H4 (cell line): ENCODE measurements at regions not wholly inside any gene's neighbourhood (a gene's known extent, or its start where the extent isn't known, plus 50 kb on each side); places are given as distances from the start of the nearest gene placed in this dataset.
"Not testable (repeated sequence)": the region's sequence is repeated elsewhere in the genome, so short reads cannot be mapped to it uniquely, and the experiment has no call there.

Experiments used
- DNase-seq: peaks from one replicate; pipeline ENCODE4 v3.0.0-alpha.2; 2015; ENCODE audit warnings: low spot score

DNA sequence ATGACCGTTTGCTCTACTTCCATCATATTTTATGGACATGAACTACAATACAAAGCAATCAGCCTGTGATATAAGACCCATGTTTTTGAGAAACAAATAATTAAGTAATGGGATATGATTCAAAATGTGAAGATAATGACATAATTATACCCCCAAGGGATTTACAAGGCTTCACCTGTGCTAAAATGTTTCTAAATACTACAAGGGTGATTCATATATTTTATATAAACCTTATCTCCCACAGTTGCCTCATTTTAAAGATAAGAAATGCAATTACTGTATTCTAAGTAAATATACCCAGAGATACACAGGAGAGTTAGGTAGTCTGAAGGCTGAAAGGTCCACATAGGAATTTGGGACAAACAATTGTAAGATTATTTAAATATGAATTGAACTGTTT is 662.0 kb upstream of the CHD1 start:
- no peak for DNase-seq

DNA sequence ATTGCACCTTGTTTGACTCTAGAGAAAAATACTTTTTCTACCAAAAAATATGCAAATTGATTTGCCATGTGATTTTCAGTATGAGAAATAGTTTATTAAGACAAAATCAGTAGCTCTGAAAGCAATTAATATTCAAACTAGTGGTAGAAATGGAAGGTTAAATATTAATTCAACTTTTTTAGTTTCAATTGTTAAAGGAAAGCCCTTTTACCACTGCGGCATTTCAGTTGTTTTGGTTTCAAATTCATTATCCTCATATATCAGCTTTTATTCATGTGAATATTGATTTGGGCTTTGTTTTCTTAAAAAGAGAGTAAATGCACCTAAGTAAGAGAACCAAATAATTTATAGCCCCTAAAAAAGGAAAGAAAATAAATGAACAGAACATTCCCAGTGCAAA is 660.6 kb upstream of the CHD1 start:
- no peak for DNase-seq

DNA sequence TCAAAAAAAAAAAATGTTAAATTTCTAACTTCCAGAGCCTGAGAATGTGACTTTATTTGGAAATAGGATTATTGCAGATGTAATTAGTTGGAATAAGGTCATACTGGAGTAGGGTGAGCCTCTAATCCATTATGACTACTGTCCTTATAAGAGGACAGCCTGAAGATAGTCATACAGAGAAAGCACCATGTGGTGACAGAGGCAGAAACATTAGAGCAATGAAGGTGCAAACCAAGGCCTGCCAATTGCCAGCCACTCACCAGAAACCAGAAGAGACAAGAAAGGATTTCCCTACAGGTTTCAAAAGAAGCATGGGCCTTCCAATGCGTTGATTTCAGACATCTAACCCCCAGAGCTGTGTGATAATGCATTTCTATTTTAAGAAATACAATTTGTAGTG is 659.2 kb upstream of the CHD1 start:
- no peak for DNase-seq

DNA sequence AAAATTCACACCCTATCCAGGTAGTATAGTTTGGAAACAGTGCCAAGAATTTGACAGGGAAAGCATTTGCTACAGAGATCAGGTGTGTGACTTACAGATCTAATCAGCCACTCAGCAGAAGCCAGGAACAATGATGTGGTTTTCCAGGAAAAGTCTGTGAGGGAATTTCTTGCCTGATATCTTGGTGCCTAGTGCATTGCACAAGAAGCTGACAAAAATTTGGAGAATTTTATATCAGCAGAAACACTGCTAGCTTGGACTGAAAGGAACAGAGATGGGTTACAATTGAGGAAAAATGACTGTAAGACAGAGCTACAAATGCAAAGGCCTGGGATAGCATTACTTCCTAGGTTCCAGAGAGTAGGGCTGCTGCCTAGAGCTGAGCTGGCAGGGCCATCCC is 658.1 kb upstream of the CHD1 start:
- DNase-seq: no peak

DNA sequence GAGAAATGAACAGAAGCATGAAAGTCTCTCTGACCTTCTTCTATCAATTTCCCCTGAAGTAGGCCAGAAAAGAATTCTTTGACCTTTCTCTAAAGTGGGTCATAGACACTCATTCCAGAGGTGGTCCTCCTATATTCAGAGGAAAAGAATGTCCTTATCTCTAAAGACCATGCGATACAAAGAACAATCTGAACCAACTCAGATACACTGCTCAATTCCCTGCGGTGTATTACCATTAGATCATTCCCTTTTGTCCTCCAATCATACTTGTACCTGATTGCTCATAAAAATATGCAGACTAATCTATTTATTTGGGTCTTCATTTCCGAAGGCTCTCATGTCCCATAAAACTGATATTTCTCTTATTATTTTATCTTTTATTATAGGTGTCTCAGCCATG is 652.4 kb upstream of the CHD1 start:
- DNase-seq: not testable (repeated sequence)

DNA sequence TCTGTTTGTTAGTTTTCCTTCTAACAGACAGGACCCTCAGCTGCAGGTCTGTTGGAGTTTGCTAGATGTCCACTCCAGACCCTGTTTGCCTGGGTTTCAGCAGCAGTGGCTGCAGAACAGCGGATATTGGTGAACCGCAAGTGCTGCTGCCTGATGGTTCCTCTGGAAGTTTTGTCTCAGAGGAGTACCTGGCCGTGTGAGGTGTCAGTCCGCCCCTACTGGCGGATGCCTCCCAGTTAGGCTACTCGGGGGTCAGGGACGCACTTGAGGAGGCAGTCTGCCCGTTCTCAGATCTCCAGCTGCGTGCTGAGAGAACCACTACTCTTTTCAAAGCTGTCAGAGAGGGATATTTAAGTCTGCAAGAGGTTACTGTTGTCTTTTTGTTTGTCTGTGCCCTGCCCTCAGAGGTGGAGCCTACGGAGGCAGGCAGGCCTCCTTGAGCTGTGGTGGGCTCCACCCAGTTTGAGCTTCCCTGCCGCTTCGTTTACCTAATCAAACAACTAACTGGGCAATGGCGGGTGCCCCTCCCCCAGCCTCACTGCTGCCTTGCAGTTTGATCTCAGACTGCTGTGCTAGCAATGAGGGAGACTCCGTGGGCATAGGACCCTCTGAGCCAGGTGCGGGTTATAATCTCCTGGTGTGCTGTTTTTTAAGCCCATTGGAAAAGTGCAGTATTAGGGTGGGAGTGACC is 634.3 kb upstream of the CHD1 start:
- not testable (repeated sequence) for DNase-seq

DNA sequence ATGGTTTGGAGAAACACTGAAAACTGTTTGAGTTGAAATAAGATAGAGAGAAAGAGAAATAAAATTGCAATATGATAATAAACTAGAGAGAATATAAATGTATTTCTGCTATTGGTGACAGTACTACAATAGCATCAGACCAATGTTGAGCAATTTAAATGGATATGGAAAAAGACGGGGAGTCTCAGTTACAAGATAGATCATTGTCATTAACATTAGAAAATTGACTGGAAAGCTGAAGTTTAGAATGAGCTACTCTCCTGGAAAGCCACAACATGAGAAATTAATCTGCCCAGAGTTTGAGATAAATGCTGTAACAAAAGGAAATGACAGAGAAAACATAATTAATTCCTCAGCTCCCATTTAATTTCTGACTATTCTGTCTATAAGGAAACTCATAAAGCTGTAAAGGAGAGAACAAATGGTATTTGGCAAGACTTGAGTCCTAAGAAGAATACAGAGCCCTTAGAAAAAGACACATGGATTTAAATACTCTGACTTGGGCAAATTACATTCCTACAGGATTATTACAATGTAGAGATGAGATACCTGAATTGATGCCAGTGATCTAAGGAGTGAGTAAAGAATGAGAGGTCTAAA is 624.5 kb upstream of the CHD1 start:
- DNase-seq: no peak

DNA sequence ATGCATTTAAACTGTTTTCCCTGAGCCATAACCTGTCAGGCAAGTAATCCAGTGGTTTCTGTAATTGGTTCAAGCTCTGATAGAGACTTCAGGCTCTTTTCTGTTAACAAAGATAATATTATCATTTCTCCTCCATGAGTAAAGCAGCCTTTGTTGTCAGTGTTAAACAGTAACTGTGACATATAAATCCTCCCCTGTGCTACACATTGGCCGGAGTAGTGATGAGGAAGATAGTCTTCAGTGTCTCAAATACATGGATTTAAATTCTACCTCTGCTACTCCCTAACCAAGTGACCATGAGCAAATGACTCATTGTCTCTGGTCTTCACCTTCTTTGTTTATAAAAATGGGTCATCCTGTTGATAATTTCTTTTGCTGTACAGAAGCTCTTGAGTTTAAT is 615.5 kb upstream of the CHD1 start:
- DNase-seq: no peak

DNA sequence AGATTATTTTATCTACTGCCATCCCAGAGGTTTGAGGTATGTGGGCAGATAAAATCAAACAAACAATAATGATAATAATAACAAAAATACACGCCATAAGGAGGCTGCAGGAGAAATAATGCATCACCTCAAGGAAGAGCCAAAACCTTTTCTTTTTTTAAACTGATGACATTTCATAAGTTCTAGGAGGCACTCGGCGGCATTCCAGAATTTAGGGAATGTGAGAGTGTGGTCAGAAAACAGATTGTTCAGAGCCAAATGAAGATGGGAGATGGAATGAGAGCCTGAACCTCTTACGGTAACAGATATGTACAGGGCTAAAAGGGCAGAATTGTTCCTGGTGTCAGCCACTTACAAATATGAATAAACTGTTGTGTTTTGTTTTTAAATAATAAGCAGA is 615.0 kb upstream of the CHD1 start:
- DNase-seq: peak; percentile 48

DNA sequence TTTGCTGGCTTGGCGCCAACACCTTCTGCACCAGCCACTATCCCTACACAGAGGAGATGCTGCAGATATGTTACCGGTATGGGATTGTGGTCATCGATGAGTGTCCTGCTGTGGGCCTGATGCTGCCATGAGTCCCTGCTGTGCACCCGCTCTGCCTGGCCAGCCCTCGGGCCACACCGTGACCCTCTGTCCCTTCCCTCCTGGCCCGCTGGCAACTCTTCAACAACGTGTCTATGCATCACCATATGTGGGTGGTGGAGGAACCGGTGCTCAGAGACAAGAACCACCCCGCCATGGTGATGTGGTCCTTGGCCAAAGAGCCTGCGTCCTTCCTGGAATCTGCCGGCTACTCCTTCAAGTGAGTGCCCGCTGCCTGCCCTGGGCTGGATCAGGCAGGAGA is 605.4 kb upstream of the CHD1 start:
- DNase-seq: not testable (repeated sequence)

DNA sequence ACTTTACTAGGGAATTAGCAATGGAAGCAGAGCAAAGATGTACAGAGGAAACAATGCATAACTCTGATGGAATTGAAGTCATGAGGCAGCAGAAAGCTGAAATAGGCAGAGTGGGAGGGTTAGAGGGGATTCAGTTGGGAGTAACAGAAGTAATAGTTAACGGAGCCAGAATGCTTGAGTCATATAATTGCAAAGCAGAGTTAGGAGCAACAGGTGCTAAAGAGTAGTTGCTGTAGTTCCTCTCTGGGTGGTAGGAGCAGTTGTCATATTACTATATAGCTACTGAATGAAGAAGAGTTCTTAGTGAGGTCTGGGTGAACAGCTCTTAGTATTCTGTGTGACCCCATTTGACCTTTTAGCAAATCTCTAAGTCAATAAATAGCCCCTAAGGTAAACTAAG is 592.9 kb upstream of the CHD1 start:
- not testable (repeated sequence) for DNase-seq

DNA sequence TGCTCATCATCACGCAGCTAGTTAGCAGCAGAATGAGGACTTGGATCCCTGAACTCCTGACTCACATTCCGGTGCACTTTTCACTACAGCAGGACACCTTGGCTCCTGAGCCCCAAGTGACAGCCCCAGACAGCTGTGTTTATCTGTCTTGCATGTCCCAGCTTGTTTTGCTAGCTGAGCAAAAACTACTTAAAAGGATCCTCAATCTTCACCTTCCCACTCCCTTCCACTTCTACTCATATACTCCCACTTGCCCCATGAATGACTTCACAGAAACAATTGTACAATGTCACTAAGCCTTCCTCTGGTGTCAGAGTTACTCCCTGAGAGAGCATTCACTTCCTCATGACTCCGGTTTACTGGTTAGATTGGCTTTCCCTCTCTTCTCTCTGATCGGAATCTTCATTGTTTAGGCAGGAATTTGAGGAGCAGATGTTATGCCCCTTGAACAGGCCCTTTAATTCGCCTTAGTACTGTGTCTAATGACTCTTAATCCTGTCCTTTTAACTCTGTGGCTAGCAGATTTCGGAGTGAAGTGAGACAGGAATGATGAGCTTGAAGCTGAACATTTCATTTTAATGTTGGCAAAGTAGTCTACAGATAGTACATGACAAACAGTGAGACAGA is 587.2 kb upstream of the CHD1 start:
- DNase-seq: not testable (repeated sequence)

DNA sequence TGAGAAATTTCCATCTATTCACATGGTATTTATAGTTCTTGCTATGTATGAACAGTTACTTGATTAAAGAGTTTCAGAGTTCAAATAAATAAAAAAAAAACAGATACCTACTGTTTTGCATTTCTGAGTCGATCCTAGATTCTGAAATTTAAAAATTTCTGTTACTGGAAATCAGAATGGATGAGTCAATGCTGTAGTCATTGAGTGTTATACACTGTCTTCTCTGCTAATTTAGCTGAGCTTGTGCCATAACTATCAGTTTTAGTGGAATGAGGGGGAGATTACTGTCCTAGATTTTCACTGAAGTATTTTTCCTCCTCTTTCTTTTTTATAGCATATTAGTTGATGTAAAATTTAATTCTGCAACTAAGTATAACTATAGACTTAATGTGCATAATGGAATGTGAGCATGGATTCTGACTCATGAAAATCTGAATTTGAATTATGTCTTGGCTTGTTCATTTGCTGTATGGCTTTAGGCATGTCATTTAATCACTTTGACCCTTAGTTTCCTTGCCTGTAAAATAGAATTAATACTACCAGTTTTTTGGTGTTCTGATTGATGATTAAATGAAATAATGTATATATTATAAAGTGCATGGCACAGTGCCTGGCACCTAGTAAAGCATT is 581.5 kb upstream of the CHD1 start:
- not testable (repeated sequence) for DNase-seq

DNA sequence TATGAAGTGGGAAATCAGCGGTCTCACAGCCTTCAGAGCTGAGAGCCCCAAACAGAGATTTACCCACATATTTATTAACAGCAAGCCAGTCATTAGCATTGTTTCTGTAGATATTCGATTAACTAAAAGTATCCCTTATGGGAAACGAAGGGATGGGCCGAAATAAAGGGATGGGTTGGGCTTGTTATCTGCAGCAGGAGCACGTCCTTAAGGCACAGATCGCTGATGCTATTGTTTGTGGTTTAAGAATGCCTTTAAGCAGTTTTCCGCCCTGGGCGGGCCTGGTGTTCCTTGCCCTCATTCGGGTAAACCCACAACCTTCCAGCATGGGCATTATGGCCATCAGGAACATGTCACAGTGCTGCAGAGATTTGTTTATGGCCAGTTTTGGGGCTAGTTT is 580.3 kb upstream of the CHD1 start:
- not testable (repeated sequence) for DNase-seq

DNA sequence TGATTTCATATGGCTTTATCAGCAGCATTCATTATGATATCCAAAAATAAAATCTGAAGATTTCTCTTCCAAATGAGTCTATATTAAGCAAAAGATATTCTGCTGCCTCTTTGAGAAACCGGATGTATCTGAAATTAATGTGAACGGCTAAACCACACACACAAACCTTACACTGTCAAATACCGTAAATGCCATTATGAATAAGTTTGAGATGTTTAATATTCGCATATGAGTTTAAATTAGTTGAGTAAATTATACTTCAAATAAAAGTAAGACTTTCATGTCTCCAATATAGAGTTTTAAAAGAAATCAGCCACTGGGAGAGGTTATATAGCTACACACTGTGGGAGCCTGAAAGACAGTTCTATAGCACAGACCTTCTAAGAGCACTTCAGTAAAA is 566.6 kb upstream of the CHD1 start:
- not testable (repeated sequence) for DNase-seq

DNA sequence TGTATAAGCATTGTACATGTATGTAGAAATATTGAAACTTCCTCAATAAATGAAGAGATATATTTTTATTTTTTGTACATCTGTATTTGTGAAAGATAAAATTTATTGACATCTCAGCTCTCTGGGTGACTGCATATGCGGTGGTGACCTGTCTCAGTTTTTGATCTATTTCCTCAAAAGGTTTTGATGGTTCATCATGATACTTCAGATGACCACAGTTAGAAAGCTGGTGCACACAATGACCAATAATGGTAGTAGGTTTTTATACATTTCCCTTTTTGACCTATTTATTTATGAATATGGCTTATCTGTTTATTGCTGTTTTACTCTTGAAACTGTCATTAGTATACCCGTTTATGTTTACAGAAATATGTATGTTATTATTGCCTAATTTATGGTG is 549.6 kb upstream of the CHD1 start:
- not testable (repeated sequence) for DNase-seq

DNA sequence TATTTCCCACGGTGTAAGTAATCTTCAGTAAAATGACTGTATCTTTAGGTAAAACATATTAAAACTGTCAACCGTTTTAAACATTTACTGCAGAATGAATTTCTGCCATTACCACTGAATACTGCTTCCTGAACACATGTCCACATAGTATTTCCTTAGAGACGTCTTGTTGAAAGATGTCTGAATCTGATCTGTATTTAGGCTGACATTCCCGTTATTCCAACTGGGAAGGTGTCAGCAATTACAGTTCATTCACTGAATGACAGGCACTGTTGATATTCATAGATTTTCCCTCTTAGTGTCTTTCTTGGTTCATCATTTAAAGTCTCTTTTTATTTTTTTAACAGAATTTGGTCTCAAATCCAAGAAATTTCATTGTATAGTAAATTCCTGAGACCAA is 544.5 kb upstream of the CHD1 start:
- DNase-seq: not testable (repeated sequence)

DNA sequence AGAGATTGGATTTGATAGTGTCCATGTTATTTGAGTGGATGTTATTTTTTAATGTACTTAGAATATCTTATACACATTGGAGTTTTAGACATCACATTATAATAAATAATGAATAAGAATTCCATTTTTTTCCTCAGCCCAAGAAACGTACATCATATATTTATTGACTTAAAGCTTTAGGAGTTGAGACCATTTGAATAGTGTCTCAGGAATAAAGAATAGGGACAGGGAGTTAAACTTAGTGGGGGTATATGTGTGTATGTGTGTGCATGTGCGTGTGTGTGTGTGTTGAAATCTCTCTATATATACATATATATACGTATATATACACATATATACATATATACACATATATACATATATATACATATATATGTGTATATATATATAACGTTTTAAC is 542.9 kb upstream of the CHD1 start:
- not testable (repeated sequence) for DNase-seq

DNA sequence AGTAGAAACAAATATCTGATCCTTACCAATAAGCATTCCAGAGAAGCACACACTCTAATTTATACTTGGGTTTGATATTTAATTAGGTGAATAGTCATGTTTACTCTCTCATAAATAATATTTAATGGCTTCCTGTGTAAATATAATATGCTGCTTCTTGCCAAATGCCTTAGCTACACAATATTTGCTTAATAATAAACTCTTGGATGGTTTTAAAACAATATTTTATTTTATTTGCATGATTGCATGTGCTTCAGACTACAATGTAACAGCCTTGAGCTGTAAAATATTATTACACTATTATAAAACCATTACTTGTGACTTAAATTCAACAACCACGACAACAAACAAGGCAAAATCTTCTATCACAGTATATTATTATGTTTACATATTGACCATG is 542.4 kb upstream of the CHD1 start:
- DNase-seq: not testable (repeated sequence)

DNA sequence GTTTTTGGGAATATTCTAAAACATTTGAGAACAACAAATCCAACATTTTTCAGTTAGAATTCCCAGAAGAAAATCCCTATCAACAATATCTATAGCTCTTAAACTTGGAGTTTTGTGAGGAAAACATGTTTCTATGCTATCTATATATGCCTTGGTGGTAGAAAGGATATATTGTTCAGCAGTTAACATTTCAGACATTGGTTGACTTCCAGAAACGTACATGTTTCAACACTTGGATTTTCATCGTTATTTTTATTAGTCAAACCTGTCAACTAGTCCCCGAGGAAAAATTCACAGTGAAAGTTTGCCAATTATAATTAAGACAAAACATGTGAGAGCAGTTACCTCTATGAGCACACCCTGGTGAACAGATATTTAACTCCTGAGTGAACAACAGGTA is 541.8 kb upstream of the CHD1 start:
- DNase-seq: not testable (repeated sequence)

DNA sequence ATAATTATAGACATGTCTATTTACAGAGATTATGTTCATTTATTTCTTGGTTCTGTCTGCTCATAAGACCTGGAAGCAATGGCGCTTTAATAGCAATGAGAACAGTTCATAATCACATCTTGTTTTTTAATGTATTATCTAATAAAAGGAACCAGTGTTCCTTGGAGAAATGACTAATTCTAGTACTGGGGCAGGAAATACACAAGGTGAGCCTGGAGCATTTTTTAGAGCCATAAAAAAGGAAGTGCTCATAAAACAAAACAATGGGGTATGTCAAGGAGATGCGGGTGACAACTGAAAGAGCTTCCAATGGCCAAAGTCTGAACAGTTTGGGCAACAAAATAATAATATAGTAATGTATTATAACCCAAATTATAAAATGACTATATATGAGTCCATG is 531.9 kb upstream of the CHD1 start:
- DNase-seq: no peak

DNA sequence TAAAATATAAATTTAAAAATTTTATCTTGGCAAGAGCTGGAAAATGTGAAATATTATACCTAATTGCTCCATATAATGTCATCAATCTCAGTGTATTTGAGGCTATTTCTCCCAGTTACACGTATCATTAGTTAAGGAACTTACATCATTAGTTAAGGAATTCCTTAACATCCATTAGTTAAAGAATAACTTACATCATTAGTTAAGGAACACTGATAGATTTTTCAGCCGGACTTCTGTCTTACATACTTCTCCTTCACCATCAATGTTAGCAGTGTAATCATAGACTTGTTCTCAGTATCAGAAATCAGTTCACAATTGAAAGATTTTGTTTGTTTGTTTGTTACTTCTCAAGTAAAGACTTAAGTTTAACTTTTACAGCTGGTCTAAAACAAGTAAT is 524.4 kb upstream of the CHD1 start:
- DNase-seq: no peak

DNA sequence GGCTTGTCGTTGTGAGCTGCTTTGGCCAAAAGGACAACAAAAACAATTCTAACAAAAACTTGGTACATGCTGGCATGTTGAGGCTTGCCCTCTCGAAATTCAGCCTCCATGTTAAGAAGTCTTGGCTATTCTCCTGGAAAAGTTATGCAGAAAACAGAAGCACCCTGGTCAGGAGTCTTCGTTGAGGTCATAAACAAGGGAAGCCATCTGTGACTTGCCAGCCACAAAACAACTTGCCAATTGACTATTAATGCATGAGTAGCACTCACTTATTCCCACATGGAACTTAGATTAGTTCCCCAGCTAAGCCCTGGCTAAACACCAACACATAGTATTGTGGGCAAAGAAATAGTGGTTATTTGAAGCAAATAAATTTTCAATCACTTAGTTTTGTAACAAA is 521.0 kb upstream of the CHD1 start:
- DNase-seq: peak; percentile 63
